ENCODE measurements at regions not wholly inside any gene's neighbourhood (a gene's known extent, or its start where the extent isn't known, plus 50 kb on each side); places are given as distances from the start of the nearest gene placed in this dataset.

- TF ChIP-seq CTCF (IDR thresholded peaks at IDR 0.05) (no peak), POLR2A (IDR thresholded peaks at IDR 0.05) (no peak)
Measured at GRCh38 chr16:86366481-86366880, 143.8 kb upstream of the FOXF1 start.

Data from lower leg skin (tissue), 3 donors.